GM18951 (cell line): ENCODE measurements at regions not wholly inside any gene's neighbourhood (a gene's known extent, or its start where the extent isn't known, plus 50 kb on each side); places are given as distances from the start of the nearest gene placed in this dataset.

Experiments used
- POLR2A ChIP-seq: IDR thresholded peaks from 4 replicates; pipeline ENCODE4 v1.6.1; 2011; ENCODE audit warnings: mild to moderate bottlenecking; ENCODE audit not compliant: insufficient read length, insufficient read depth; ENCODE audit errors: extremely low read depth
- in situ Hi-C: fragments of 300-500 bp; cut with MboI; formaldehyde crosslinking; loops from one replicate; pipeline ENCODE4 v1.12.0; 2022; ENCODE audit warnings: low sequenced_read_pairs, mixed read lengths, inconsistent platforms; ENCODE audit not compliant: unreplicated experiment

- in situ Hi-C loops: no loop called here
- TF ChIP-seq POLR2A: no peak
These were observed 311.1 kb upstream of the THBS1 start for GRCh38 chr15:39269821-39270220.

- TF ChIP-seq POLR2A: no peak
- in situ Hi-C loops: no loop called here
These were observed 310.5 kb upstream of the THBS1 start for GRCh38 chr15:39270221-39270855.

GRCh38 chr15:39270934-39271333 lies 309.9 kb upstream of the THBS1 start:
- in situ Hi-C loops: no loop called here

GRCh38 chr15:39272901-39273300 lies 308.0 kb upstream of the THBS1 start:
- in situ Hi-C loops: no loop called here
- TF ChIP-seq POLR2A: no peak

More at GRCh38 chr15:39270934-39271333, 309.9 kb upstream of the THBS1 start:
- TF ChIP-seq POLR2A: no peak

DNA sequence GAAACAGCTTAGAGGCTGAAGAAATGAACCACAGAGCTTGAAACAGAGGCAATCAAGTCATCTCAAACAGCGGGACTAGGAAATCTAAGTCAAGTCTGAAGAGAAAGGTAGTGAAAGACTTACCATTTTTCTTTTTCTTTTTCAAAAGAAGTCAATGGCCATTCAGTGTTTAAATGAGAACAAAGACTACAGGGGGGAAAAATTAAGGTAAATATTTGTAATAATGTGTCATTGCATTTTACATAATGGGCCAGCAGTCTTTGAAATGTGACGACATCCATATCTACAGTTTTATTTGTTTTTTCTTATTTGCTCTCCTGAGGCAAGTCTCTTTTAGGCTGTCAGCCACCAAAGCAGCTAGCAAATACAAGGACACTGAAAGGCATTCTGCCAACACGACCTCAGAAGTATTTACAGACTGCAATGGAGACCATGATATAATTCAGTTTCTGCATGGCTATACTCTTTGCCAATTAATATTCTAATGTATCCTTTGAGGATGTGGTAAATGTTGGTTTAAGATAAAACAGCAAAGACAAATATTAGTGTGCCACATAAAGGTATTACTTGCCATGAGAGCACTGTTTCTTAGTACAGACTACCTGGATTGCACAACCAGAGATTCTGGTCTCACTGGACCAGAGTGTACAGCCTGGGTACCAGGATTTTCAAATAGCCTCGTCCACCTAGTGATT lies 307.0 kb upstream of the THBS1 start:
- no peak for TF ChIP-seq POLR2A
- in situ Hi-C loops: no loop called here

- in situ Hi-C loops: no loop called here
- TF ChIP-seq POLR2A: no peak
These were observed 305.8 kb upstream of the THBS1 start for GRCh38 chr15:39275066-39275465.

- in situ Hi-C loops: no loop called here
- no peak for TF ChIP-seq POLR2A
These were observed 301.6 kb upstream of the THBS1 start for GRCh38 chr15:39279311-39279710.

GRCh38 chr15:39281094-39281493 lies 299.8 kb upstream of the THBS1 start:
- no peak for TF ChIP-seq POLR2A
- in situ Hi-C loops: no loop called here

GRCh38 chr15:39282663-39283208 lies 298.1 kb upstream of the THBS1 start:
- in situ Hi-C loops: no loop called here
- no peak for TF ChIP-seq POLR2A

DNA sequence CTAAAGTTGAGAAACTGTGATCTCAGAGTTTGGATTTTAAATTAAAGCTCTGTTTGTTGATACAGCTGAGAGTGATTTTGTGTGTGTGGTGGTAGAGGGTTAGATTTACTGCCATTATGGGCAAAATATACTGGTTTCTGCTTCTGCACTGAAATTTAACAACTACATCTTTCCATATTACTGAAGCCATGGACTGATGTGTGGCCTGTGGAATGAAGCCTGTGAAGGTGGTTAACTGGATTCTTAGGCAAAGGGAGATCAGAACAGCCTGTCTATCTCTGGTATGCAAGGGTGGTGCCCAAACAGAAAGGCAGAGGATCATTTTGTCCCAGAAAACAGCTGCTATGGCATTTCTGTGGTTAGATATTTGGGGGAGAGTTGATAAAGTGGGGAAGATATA lies 297.3 kb upstream of the THBS1 start:
- in situ Hi-C loops: no loop called here
- no peak for TF ChIP-seq POLR2A

- in situ Hi-C loops: no loop called here
- TF ChIP-seq POLR2A: no peak
These were observed 295.8 kb upstream of the THBS1 start for GRCh38 chr15:39285071-39285470.

DNA sequence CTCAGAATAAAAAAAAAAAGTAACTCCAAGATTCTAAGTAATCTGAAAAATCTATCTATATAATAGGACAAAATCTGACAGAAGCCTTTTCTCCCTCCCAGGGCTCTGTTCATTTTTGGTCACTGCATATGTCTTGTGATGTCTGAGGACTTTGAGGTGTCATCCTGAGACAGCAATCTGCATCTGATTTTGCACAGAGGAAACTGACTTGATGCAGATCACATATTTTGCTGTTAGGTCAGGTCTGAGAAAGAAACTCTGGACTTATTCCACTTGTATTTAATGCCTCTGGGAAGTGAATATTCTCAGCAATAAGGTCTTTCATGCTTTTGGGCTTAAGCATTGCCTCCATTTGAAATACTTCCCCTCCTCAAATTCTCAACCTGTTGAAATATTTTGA lies 295.2 kb upstream of the THBS1 start:
- in situ Hi-C loops: no loop called here
- TF ChIP-seq POLR2A: no peak

GRCh38 chr15:39286706-39287105 lies 294.2 kb upstream of the THBS1 start:
- in situ Hi-C loops: no loop called here
- no peak for TF ChIP-seq POLR2A
